Uterus (tissue), 3 donors: ENCODE measurements at regions not wholly inside any gene's neighbourhood (a gene's known extent, or its start where the extent isn't known, plus 50 kb on each side); places are given as distances from the start of the nearest gene placed in this dataset.

Source experiments
- DNase-seq, 2 donors: peaks; one replicate each; pipeline ENCODE4 v3.0.0-alpha.2; 2019 to 2020
- H3K27ac ChIP-seq, 2 donors: fragments of 200-600 bp; sonication (generic); 1 replicate in 1 of 2; 2 replicates in 1 of 2; pipeline ENCODE4 v1.5.1; 2016 to 2018
- H3K27me3 ChIP-seq, 2 donors: fragments of 200-600 bp; sonication (generic); one replicate each; pipeline ENCODE4 v1.5.1; 2018 to 2019; ENCODE audit warnings: control low read depth in 1 of 2
- H3K36me3 ChIP-seq, 2 donors: fragments of 200-600 bp; sonication (generic); one replicate each; pipeline ENCODE4 v1.5.1; 2019; ENCODE audit warnings: control low read depth in 1 of 2
- H3K4me1 ChIP-seq, 2 donors: fragments of 200-600 bp; sonication (generic); one replicate each; pipeline ENCODE4 v1.5.1; 2018 to 2019; ENCODE audit warnings: control low read depth in 1 of 2
- H3K4me3 ChIP-seq, 2 donors: fragments of 200-600 bp; sonication (generic); 1 replicate in 1 of 2; 2 replicates in 1 of 2; pipeline ENCODE4 v1.5.1; 2018 to 2019; ENCODE audit warnings: mild to moderate bottlenecking in 1 of 2
- H3K9me3 ChIP-seq, 2 donors: fragments of 200-600 bp; sonication (generic); one replicate each; pipeline ENCODE4 v1.5.1; 2019; ENCODE audit warnings: control low read depth in 1 of 2
- CTCF ChIP-seq, 4 experiments: fragments of 200-600 bp in 2 of 4; fragments of 450-650 bp in 2 of 4; sonication (generic) in 2 of 4; IDR thresholded peaks; one replicate each; pipeline ENCODE4 v1.5.1; 2016 to 2019; ENCODE audit warnings: antibody characterized with exemption in 4 of 4, mild to moderate bottlenecking in 2 of 4, moderate library complexity in 1 of 4
- POLR2A ChIP-seq, 2 donors: fragments of 450-650 bp; IDR thresholded peaks; one replicate each; pipeline ENCODE4 v1.6.1; 2016; ENCODE audit warnings: antibody characterized with exemption in 2 of 2, mild to moderate bottlenecking in 1 of 2, moderate library complexity in 1 of 2
- intact Hi-C: fragments of 100-400 bp; cut with DNase I; formaldehyde crosslinking; loops from one replicate; pipeline ENCODE4 v1.15.1; 2023; ENCODE audit warnings: low total_unique reads
- donor health status: DM: yes; HTN: yes; CAD: no.

DNA sequence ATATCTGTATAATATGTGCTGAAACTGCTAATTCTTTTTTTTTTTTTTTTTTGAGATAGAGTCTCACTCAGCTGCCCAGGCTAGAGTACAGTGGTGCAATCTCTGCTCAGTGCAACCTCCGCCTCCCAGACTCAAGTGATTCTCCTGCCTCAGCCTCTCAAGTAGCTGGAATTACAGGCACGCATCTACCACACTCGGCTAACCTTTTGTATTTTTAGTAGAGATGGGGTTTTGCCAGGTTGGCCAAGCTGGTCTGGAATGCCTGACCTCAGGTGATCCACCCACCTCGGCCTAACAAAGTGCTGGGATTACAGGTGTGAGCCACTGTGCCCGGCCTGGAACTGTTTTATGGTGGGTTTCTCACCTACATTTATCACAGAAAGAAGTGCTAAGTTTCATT, 307.8 kb upstream of the STT3B start:
- no peaks in the 10 kb centered on the region for H3K4me1 ChIP-seq
- H3K4me3 ChIP-seq, result no peak overlapping the region
- no peaks in the 10 kb centered on the region for H3K27me3 ChIP-seq
- no peak overlapping the region for H3K27ac ChIP-seq
- intact Hi-C loops, result no loop called here
- TF ChIP-seq POLR2A (IDR thresholded peaks at IDR 0.05), result no peak
- no peak for TF ChIP-seq CTCF (IDR thresholded peaks at IDR 0.05)
- H3K9me3 ChIP-seq, result no peaks in the 10 kb centered on the region
- no peaks in the 10 kb centered on the region for H3K36me3 ChIP-seq
- no peak for DNase-seq

DNA sequence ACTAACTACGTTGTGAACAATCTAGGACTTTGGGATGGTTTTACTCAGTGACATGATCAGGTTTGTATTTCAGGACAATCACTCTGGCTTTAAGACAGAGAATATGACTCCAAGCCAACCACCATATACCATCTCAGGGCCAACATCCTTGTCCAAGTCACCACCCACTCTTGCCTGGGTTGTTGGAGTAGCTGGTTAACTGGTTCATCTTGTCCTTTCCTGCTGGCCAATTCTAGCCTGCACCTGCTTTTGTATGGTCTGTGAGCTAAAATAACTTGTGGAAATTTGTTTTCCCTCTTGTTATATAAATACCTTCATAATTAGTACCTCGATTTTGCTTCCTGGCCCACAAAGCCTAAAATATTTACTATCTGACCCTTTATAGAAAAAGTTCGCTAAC, 306.8 kb upstream of the STT3B start:
- Histone ChIP-seq H3K27me3 (no peaks in the 10 kb centered on the region), H3K4me1 (no peaks in the 10 kb centered on the region), H3K27ac (no peak overlapping the region), H3K4me3 (no peak overlapping the region), H3K9me3 (no peaks in the 10 kb centered on the region), H3K36me3 (no peaks in the 10 kb centered on the region)
- TF ChIP-seq POLR2A (IDR thresholded peaks at IDR 0.05) (no peak), CTCF (IDR thresholded peaks at IDR 0.05) (no peak)
- intact Hi-C loops, result no loop called here
- no peak for DNase-seq

GRCh38 chr3:31226346-31226745, 306.4 kb upstream of the STT3B start:
- Histone ChIP-seq H3K9me3 (no peaks in the 10 kb centered on the region), H3K27me3 (no peaks in the 10 kb centered on the region), H3K4me3 (no peak overlapping the region), H3K4me1 (no peaks in the 10 kb centered on the region), H3K27ac (no peak overlapping the region), H3K36me3 (no peaks in the 10 kb centered on the region)
- no peak for DNase-seq
- intact Hi-C loops, result no loop called here
- TF ChIP-seq POLR2A (IDR thresholded peaks at IDR 0.05), result no peak
- no peak for TF ChIP-seq CTCF (IDR thresholded peaks at IDR 0.05)

DNA sequence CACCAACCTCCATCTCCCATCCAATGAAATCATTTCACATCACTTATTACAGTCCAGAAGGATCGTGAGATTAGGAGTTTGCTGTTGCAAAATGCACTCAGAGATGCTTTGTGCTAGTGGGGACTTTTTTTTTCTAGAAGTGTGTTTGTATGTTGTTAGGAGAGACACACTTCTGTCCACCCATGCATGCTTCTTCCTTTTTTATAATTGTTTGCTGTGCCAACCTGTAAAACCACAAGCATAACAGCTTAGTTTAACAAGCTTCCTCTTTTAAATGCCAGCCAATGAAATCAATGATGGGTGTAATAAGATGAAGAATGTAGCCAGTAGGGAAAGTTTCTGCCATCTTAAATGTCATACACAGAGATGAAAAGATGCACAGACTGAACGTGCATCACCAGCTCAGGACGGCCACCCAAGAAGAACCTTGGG, 305.6 kb upstream of the STT3B start:
- intact Hi-C loops, result no loop called here
- no peaks in the 10 kb centered on the region for H3K4me1 ChIP-seq
- no peaks in the 10 kb centered on the region for H3K27me3 ChIP-seq
- DNase-seq, result no peak
- H3K36me3 ChIP-seq, result no peaks in the 10 kb centered on the region
- H3K27ac ChIP-seq, result no peak overlapping the region
- no peak overlapping the region for H3K4me3 ChIP-seq
- no peaks in the 10 kb centered on the region for H3K9me3 ChIP-seq
- TF ChIP-seq CTCF (IDR thresholded peaks at IDR 0.05), result no peak
- no peak for TF ChIP-seq POLR2A (IDR thresholded peaks at IDR 0.05)

DNA sequence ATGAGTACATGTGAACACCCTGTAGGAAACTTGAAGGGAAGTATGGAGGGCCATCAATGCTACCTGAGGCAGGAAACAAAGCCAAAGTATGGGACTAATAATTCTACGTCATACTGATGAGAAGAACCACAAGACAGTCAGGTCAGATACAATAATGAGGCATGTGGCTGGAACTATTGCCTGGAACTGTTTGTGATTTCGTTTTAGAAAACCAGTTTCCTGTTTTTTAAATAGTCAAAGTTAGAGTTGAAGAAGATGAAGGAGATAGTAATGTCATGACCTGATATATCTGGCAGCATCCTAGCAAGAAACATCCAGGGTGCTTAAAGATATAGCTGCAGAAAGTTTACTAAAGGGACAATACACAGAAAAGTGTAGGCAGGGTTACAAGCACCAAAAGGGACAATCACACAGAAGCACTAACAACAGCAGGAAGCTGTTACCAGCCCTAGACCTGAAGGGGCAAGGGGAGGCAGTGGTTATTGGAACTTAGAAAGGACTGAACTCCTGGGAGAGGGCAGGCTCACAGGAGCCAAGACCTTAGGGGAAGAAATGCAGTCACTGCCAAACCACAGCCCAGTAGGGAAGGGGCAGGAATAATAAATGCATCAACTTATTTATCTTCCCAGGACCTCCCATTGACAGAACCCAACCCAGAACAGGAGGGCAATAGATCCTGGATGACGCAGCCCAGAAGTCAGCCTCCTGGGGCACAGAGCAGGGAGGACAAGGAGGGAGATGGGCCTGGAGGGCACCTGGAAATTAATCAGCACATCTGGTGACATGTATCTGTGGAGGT, 302.1 kb upstream of the STT3B start:
- no peak for TF ChIP-seq CTCF (IDR thresholded peaks at IDR 0.05)
- TF ChIP-seq POLR2A (IDR thresholded peaks at IDR 0.05), result no peak
- Histone ChIP-seq H3K27me3 (no peaks in the 10 kb centered on the region), H3K36me3 (no peaks in the 10 kb centered on the region), H3K9me3 (no peaks in the 10 kb centered on the region), H3K4me3 (no peak overlapping the region), H3K4me1 (no peaks in the 10 kb centered on the region), H3K27ac (no peak overlapping the region)
- intact Hi-C loops, result no loop called here
- DNase-seq, result no peak
